Breast epithelium (tissue), 3 donors: ENCODE measurements at regions not wholly inside any gene's neighbourhood (a gene's known extent, or its start where the extent isn't known, plus 50 kb on each side); places are given as distances from the start of the nearest gene placed in this dataset.

Source experiments
- POLR2A ChIP-seq: fragments of 450-650 bp; IDR thresholded peaks from one replicate; pipeline ENCODE4 v1.6.1; 2016; ENCODE audit warnings: antibody characterized with exemption, mild to moderate bottlenecking, moderate library complexity
- POLR2AphosphoS5 ChIP-seq, 3 donors: sonication (generic); formaldehyde crosslinking; IDR thresholded peaks; one replicate each; pipeline ENCODE4 v1.6.1; 2017; ENCODE audit warnings: antibody characterized with exemption in 3 of 3

DNA sequence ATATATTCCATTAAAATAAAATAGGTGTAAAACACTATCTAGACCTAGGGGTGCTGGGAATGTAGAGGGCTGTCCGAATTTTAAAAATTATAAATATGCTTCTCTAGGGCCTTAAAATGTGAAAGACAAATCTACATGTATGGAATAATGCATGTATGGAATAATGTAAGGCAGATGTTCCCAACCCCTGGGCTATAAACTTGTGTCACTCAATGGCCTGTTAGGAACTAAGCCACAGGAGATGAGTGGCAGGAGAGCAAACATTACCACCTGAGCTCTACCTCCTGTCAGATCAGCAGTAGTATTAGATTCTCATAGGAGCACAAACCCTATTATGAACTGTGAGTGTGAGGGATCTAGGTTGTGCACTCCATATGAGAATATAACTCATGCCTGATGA, 482.6 kb upstream of the TGFBR2 start:
- no peak for TF ChIP-seq POLR2AphosphoS5 (IDR thresholded peaks at IDR 0.05)
- no peak for TF ChIP-seq POLR2A
